ENCODE measurements at regions not wholly inside any gene's neighbourhood (a gene's known extent, or its start where the extent isn't known, plus 50 kb on each side); places are given as distances from the start of the nearest gene placed in this dataset.

DNA sequence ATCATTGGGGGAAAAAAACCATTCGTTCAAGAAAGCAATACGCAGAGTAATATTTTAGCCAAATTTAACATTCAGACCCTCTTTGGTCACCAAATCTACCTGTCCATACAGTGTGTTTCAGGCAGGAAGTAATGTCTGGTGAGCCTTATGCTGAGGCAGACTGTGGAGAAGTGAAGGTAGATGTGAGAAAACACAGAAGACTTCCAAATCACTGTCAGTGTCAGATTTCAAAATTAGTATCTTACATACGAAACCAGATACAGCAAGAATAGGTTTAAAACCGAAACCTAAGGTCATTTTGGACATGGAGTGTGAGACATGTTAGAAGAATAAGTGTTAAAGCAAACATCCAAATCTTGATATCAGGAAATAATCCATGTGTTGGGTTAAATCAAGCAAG is 664.5 kb upstream of the HTR2C start:
- no peak for TF ChIP-seq CTCF (conservative IDR thresholded peaks at IDR 0.05; ENCODE audit: low read depth in 2 of 2)
- TF ChIP-seq POLR2AphosphoS5 (IDR thresholded peaks at IDR 0.05; ENCODE audit: low read depth) = no peak
- TF ChIP-seq REST (IDR thresholded peaks at IDR 0.05; ENCODE audit: unreplicated experiment) = no peak
- no peak for TF ChIP-seq EZH2 (IDR thresholded peaks at IDR 0.05; ENCODE audit: low read depth, unreplicated experiment)

All from GM23338 (cell line).